H1 (cell line): ENCODE measurements at regions not wholly inside any gene's neighbourhood (a gene's known extent, or its start where the extent isn't known, plus 50 kb on each side); places are given as distances from the start of the nearest gene placed in this dataset.

Experiments used
- CTCF ChIA-PET: fragments of 300-600 bp; sonication (Branson Sonifier 250); formaldehyde crosslinking; loops from one replicate; lab custom pipeline; 2021; ENCODE audit not compliant: partially characterized antibody; lab: Charles Lee
- POLR2A ChIA-PET: fragments of 300-600 bp; sonication (Branson Sonifier 250); formaldehyde crosslinking; loops from one replicate; lab custom pipeline; 2021; ENCODE audit warnings: inconsistent platforms; ENCODE audit not compliant: partially characterized antibody; lab: Charles Lee
- DNase-seq, 2 experiments: peaks; one replicate each; pipeline versions ENCODE4 v3.0.0 to v3.0.0-alpha.2; 2010 to 2022; ENCODE audit warnings: low spot score in 2 of 2, low read depth in 1 of 2, mixed read lengths in 1 of 2
- FAIRE-seq: peaks from 2 replicates; lab custom pipeline; 2011; peaks lifted over from hg19 to GRCh38; lab: Jason Lieb, UNC
- H2AFZ ChIP-seq: 2 replicates; pipeline ENCODE4 v1.8.1; 2012; ENCODE audit warnings: low read length, inconsistent platforms
- H2AK5ac ChIP-seq: 2 replicates; pipeline ENCODE4 v1.6.1; 2013; ENCODE audit warnings: low read depth, low read length
- H2BK120ac ChIP-seq: replicated peaks from 2 replicates; pipeline ENCODE3; 2013; ENCODE audit warnings: low read depth, low read length, inconsistent platforms
- H2BK12ac ChIP-seq: 2 replicates; pipeline ENCODE4 v1.6.1; 2013; ENCODE audit warnings: low read depth, low read length
- H2BK15ac ChIP-seq: 2 replicates; pipeline ENCODE4 v1.6.1; 2013; ENCODE audit warnings: low read length
- H2BK20ac ChIP-seq: 2 replicates; pipeline ENCODE4 v1.6.1; 2013; ENCODE audit warnings: low read length
- H2BK5ac ChIP-seq: 2 replicates; pipeline ENCODE4 v1.6.1; 2013; ENCODE audit warnings: low read depth, low read length
- H3K14ac ChIP-seq: 2 replicates; pipeline ENCODE4 v1.6.1; 2013; ENCODE audit warnings: inconsistent platforms; ENCODE audit not compliant: insufficient read length
- H3K18ac ChIP-seq: 2 replicates; pipeline ENCODE4 v1.6.1; 2013; ENCODE audit warnings: low read length; ENCODE audit errors: extremely low read depth
- H3K23ac ChIP-seq: 2 replicates; pipeline ENCODE4 v1.6.1; 2013; ENCODE audit warnings: inconsistent platforms; ENCODE audit not compliant: insufficient read length
- H3K23me2 ChIP-seq: 2 replicates; pipeline ENCODE4 v1.6.1; 2013; ENCODE audit warnings: low read depth, low read length
- H3K27ac ChIP-seq: 2 replicates; pipeline ENCODE4 v1.6.1; 2011; ENCODE audit warnings: low read depth, low read length, inconsistent platforms
- H3K27me3 ChIP-seq, 4 experiments: replicated peaks in 1 of 4; 1 replicate in 1 of 4; 2 replicates in 3 of 4; pipeline versions ENCODE4 v1.6.1 to v1.8.1; 2011 to 2013; ENCODE audit warnings: low read length in 3 of 4, mild to moderate bottlenecking in 3 of 4, inconsistent platforms in 2 of 4, mixed read lengths in 2 of 4, moderate library complexity in 1 of 4; ENCODE audit not compliant: control insufficient read depth in 3 of 4, insufficient read depth in 3 of 4; ENCODE audit errors: extremely low read depth in 1 of 4
- H3K36me3 ChIP-seq, 4 experiments: 2 replicates each; pipeline versions ENCODE4 v1.6.1 to v1.8.1; 2011 to 2013; ENCODE audit warnings: mild to moderate bottlenecking in 4 of 4, low read length in 3 of 4, moderate library complexity in 2 of 4, control low read depth in 1 of 4, inconsistent platforms in 1 of 4; ENCODE audit not compliant: insufficient read depth in 4 of 4, control insufficient read depth in 2 of 4
- H3K4ac ChIP-seq: replicated peaks from 2 replicates; pipeline ENCODE3; 2013; ENCODE audit warnings: low read length, low read depth, mixed read lengths, inconsistent platforms; ENCODE audit not compliant: insufficient read length
- H3K4me1 ChIP-seq, 4 experiments: replicated peaks in 1 of 4; 1 replicate in 1 of 4; 2 replicates in 3 of 4; pipeline versions ENCODE4 v1.6.1 to v1.8.1; 2011 to 2013; ENCODE audit warnings: low read length in 3 of 4, inconsistent platforms in 2 of 4, mixed read lengths in 1 of 4; ENCODE audit not compliant: insufficient read depth in 4 of 4, control insufficient read depth in 3 of 4
- H3K4me2 ChIP-seq, 2 experiments: 2 replicates each; pipeline versions ENCODE4 v1.6.1 to v1.8.1; 2011 to 2013; ENCODE audit warnings: low read depth in 2 of 2, low read length in 2 of 2, control low read depth in 1 of 2, inconsistent platforms in 1 of 2, mild to moderate bottlenecking in 1 of 2; ENCODE audit not compliant: insufficient read depth in 1 of 2
- H3K4me3 ChIP-seq, 4 experiments: fragments of 200-600, 300-600 bp in 1 of 4; sonication (generic), shearing (Covaris generic), sonication (Bioruptor Twin) in 1 of 4; 2 replicates each; pipeline versions ENCODE4 v1.5.1 to v1.8.1; 2011 to 2016; ENCODE audit warnings: low read length in 4 of 4, low read depth in 3 of 4, control low read depth in 2 of 4, inconsistent platforms in 2 of 4, mild to moderate bottlenecking in 2 of 4, mixed read lengths in 1 of 4, moderate library complexity in 1 of 4; ENCODE audit not compliant: insufficient read depth in 2 of 4; ENCODE audit errors: extremely low read depth in 1 of 4
- H3K56ac ChIP-seq: replicated peaks from 2 replicates; pipeline ENCODE3; 2013; ENCODE audit warnings: low read depth, mild to moderate bottlenecking, mixed read lengths, low read length, inconsistent platforms; ENCODE audit not compliant: insufficient read length
- H3K79me1 ChIP-seq: 2 replicates; pipeline ENCODE4 v1.6.1; 2013; ENCODE audit warnings: low read depth, low read length, control low read depth
- H3K79me2 ChIP-seq, 2 experiments: 2 replicates each; pipeline versions ENCODE4 v1.6.1 to v1.8.1; 2012 to 2013; ENCODE audit warnings: low read length in 2 of 2, mild to moderate bottlenecking in 2 of 2, inconsistent platforms in 1 of 2; ENCODE audit not compliant: insufficient read depth in 2 of 2, control insufficient read depth in 1 of 2
- H3K9ac ChIP-seq, 4 experiments: replicated peaks in 1 of 4; 1 replicate in 1 of 4; 2 replicates in 3 of 4; pipeline versions ENCODE4 v1.6.1 to v1.8.1; 2011 to 2013; ENCODE audit warnings: low read depth in 3 of 4, low read length in 3 of 4, control low read depth in 2 of 4, mild to moderate bottlenecking in 2 of 4, moderate library complexity in 2 of 4, inconsistent platforms in 1 of 4; ENCODE audit errors: extremely low read depth in 1 of 4
- H3K9me3 ChIP-seq, 2 experiments: 2 replicates each; pipeline versions ENCODE4 v1.6.1 to v1.8.1; 2012 to 2013; ENCODE audit warnings: mild to moderate bottlenecking in 2 of 2, moderate library complexity in 2 of 2, control low read depth in 1 of 2, inconsistent platforms in 1 of 2, low read depth in 1 of 2, low read length in 1 of 2, mixed read lengths in 1 of 2; ENCODE audit not compliant: insufficient read depth in 2 of 2
- H4K20me1 ChIP-seq, 2 experiments: replicated peaks in 1 of 2; 2 replicates each; pipeline versions ENCODE3 to v1.8.1; 2011 to 2013; ENCODE audit warnings: inconsistent platforms in 2 of 2, low read length in 2 of 2, mild to moderate bottlenecking in 1 of 2; ENCODE audit not compliant: insufficient read depth in 2 of 2, control insufficient read depth in 1 of 2
- H4K5ac ChIP-seq: 2 replicates; pipeline ENCODE4 v1.6.1; 2013; ENCODE audit warnings: low read length, low read depth, mixed read lengths, inconsistent platforms; ENCODE audit not compliant: insufficient read length
- H4K8ac ChIP-seq: 2 replicates; pipeline ENCODE4 v1.8.0; 2013; ENCODE audit warnings: mild to moderate bottlenecking, moderate library complexity, low read length, inconsistent platforms; ENCODE audit not compliant: insufficient read depth; ENCODE audit errors: extremely low read depth
- H4K91ac ChIP-seq: replicated peaks from 2 replicates; pipeline ENCODE3; 2013; ENCODE audit warnings: low read length, mixed read lengths, inconsistent platforms; ENCODE audit not compliant: insufficient read length
- CHD1 ChIP-seq: IDR thresholded peaks from 2 replicates; pipeline ENCODE4 v1.6.1; 2012; ENCODE audit warnings: low read depth, low read length, improper control_type of control experiment
- CREB1 ChIP-seq: IDR thresholded peaks from 2 replicates; pipeline ENCODE4 v1.6.1; 2012; ENCODE audit warnings: inconsistent platforms
- MAX ChIP-seq: IDR thresholded peaks from 2 replicates; pipeline ENCODE4 v1.6.1; 2012; ENCODE audit warnings: inconsistent platforms
- SP4 ChIP-seq: IDR thresholded peaks from 2 replicates; pipeline ENCODE4 v1.6.1; 2012; ENCODE audit warnings: low read length, inconsistent platforms
- whole genome bisulfite sequencing, 2 experiments: shearing (Covaris generic) in 1 of 2; methylation state at CpG; one replicate each; pipeline versions ENCODE4 v1.1.6 to v1.1.7; 2013 to 2015; ENCODE audit warnings: low lambda C conversion rate in 2 of 2, mixed read lengths in 2 of 2, inconsistent platforms in 1 of 2, low coverage in 1 of 2, missing lambda C conversion rate in 1 of 2; ENCODE audit not compliant: insufficient replicate concordance in 2 of 2, insufficient coverage in 1 of 2, insufficient read length in 1 of 2; ENCODE audit errors: extremely low coverage in 1 of 2, missing lambda C conversion rate in 1 of 2; 5-methylcytosine and 5-hydroxymethylcytosine counted together

- POLR2A ChIA-PET = no interaction called here
- Histone ChIP-seq H3K9me3 (no peaks in the 10 kb centered on the region), H3K4me1 (no peaks in the 10 kb centered on the region), H4K8ac (no peak overlapping the region), H3K56ac (no peak overlapping the region), H3K79me1 (no peaks in the 10 kb centered on the region), H2AFZ (no peak overlapping the region), H2BK15ac (no peak overlapping the region), H3K4ac (no peak overlapping the region), H4K91ac (no peak overlapping the region), H2BK120ac (no peak overlapping the region), H3K18ac (no peak overlapping the region), H3K79me2 (no peaks in the 10 kb centered on the region), H3K4me3 (no peak overlapping the region), H3K27me3 (no peaks in the 10 kb centered on the region), H2AK5ac (no peak overlapping the region), H2BK20ac (no peak overlapping the region), H2BK5ac (no peak overlapping the region), H3K36me3 (no peaks in the 10 kb centered on the region), H4K5ac (no peak overlapping the region), H2BK12ac (no peak overlapping the region), H3K27ac (no peak overlapping the region), H3K23me2 (no peaks in the 10 kb centered on the region), H3K14ac (no peak overlapping the region), H3K9ac (no peak overlapping the region), H3K23ac (no peak overlapping the region), H3K4me2 (no peak overlapping the region), H4K20me1 (no peaks in the 10 kb centered on the region)
- no peak for FAIRE-seq
- CTCF ChIA-PET = interaction anchor here (0.6 kb wide), 1 partner anchor 56 kb away, joined by 3 read pairs; no protein-coding TSS in a partner anchor
- no peak for DNase-seq
- 87 to 100% methylated on average over 1 to 5 of the region's 5 CpGs for WGBS, 2 experiments
- TF ChIP-seq CHD1 (no peak), SP4 (no peak), CREB1 (no peak), MAX (no peak)
Measured at GRCh38 chr6:155684416-155685196, 229.0 kb upstream of the NOX3 start.
